Suprapubic skin (tissue), 4 donors: ENCODE measurements at regions not wholly inside any gene's neighbourhood (a gene's known extent, or its start where the extent isn't known, plus 50 kb on each side); places are given as distances from the start of the nearest gene placed in this dataset.

Experiments
- DNase-seq, 2 donors: peaks; one replicate each; pipeline ENCODE4 v3.0.0-alpha.2; 2019; ENCODE audit warnings: low spot score in 2 of 2
- H3K27ac ChIP-seq: fragments of 200-600 bp; sonication (generic); one replicate; pipeline ENCODE4 v1.5.1; 2019
- H3K27me3 ChIP-seq: fragments of 200-600 bp; sonication (generic); one replicate; pipeline ENCODE4 v1.5.1; 2019
- H3K36me3 ChIP-seq: fragments of 200-600 bp; sonication (generic); one replicate; pipeline ENCODE4 v1.5.1; 2019
- H3K4me1 ChIP-seq: fragments of 200-600 bp; sonication (generic); one replicate; pipeline ENCODE4 v1.5.1; 2019
- H3K4me3 ChIP-seq: fragments of 200-600 bp; sonication (generic); one replicate; pipeline ENCODE4 v1.5.1; 2019; ENCODE audit warnings: mild to moderate bottlenecking
- H3K9me3 ChIP-seq: fragments of 200-600 bp; sonication (generic); one replicate; pipeline ENCODE4 v1.5.1; 2019
- EP300 ChIP-seq: sonication (generic); formaldehyde crosslinking; IDR thresholded peaks from one replicate; pipeline ENCODE4 v1.6.1; 2017; ENCODE audit warnings: antibody characterized with exemption
- POLR2A ChIP-seq, 2 donors: fragments of 450-650 bp; IDR thresholded peaks; one replicate each; pipeline ENCODE4 v1.6.1; 2017; ENCODE audit warnings: antibody characterized with exemption in 2 of 2, mild to moderate bottlenecking in 2 of 2, moderate library complexity in 2 of 2
- POLR2AphosphoS5 ChIP-seq, 3 donors: sonication (generic); formaldehyde crosslinking; IDR thresholded peaks; one replicate each; pipeline ENCODE4 v1.6.1; 2017; ENCODE audit warnings: antibody characterized with exemption in 3 of 3
- WGBS: methylation state at CpG from one replicate; pipeline ENCODE4 v1.1.5; 2018; 5-methylcytosine and 5-hydroxymethylcytosine counted together
- TF ChIP-seq, protein P1 (sequence below), 2 donors: fragments of 200-600 bp in 1 of 2; fragments of 450-650 bp in 1 of 2; sonication (generic) in 1 of 2; IDR thresholded peaks; one replicate each; pipeline ENCODE4 v1.5.1; 2016 to 2019; ENCODE audit warnings: antibody characterized with exemption in 2 of 2, mild to moderate bottlenecking in 1 of 2, moderate library complexity in 1 of 2

DNA sequence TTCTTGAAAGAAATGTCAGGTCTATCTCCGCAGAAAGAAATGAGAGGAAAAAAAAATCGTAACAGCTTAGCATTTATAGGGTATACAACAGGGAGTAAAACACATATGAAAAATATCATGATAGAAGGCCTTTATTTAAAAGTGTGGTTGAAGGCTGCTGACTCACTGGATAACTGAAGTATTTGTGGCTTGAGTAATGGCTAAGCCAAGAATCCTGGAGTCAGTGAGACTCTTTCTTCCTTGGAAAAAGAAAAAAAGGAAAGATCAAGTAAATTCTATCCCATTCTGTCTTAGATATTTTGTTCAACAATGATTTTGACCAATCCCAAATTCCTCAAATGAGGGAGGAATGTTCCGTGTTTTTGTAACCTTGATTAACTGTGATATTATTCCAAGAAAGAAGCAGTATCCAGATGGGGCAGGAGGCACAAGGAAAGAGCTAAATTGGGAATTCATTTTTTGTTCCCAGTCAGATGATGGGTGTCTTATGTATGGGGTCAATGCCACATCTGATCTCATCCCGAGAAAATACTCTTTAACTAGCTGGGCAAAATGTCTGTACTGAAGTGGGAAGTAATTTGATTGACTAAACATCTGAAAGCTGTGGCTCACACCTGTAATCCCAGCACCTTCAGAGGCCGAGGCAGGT lies 64.3 kb upstream of the MYO10 start:
- no peaks in the 10 kb centered on the region for H3K9me3 ChIP-seq
- no peak overlapping the region for H3K27ac ChIP-seq

DNA sequence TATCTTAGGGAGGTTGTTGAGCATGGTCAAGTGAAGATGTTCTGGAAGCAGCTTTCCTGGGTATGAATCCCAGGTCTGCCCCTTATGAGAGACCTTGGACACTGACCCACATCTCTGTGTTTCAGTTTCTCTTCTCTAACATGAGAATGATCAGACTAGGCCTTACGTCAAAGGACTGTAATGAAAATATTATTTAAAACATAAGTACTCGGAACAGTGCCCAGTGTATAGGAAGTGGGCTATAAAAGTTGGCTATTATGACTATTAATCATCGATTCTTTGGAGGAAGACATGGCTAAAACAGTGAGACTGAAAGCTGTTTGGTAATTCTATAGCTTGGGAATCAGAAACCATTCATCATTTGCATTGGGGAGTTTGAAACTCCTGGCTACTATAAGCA lies 65.3 kb upstream of the MYO10 start:
- Histone ChIP-seq H3K9me3 (no peaks in the 10 kb centered on the region), H3K4me3 (no peak overlapping the region), H3K36me3 (no peaks in the 10 kb centered on the region), H3K27me3 (no peaks in the 10 kb centered on the region), H3K27ac (no peak overlapping the region), H3K4me1 (no peaks in the 10 kb centered on the region)
- WGBS: 84% methylated on average over 3 of the region's 3 CpGs
- TF ChIP-seq POLR2A (IDR thresholded peaks at IDR 0.05) (no peak), EP300 (no peak), POLR2AphosphoS5 (IDR thresholded peaks at IDR 0.05) (no peak)
- TF ChIP-seq, protein P1, sequence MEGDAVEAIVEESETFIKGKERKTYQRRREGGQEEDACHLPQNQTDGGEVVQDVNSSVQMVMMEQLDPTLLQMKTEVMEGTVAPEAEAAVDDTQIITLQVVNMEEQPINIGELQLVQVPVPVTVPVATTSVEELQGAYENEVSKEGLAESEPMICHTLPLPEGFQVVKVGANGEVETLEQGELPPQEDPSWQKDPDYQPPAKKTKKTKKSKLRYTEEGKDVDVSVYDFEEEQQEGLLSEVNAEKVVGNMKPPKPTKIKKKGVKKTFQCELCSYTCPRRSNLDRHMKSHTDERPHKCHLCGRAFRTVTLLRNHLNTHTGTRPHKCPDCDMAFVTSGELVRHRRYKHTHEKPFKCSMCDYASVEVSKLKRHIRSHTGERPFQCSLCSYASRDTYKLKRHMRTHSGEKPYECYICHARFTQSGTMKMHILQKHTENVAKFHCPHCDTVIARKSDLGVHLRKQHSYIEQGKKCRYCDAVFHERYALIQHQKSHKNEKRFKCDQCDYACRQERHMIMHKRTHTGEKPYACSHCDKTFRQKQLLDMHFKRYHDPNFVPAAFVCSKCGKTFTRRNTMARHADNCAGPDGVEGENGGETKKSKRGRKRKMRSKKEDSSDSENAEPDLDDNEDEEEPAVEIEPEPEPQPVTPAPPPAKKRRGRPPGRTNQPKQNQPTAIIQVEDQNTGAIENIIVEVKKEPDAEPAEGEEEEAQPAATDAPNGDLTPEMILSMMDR (IDR thresholded peaks at IDR 0.05): no peak
- no peak for DNase-seq

More for the DNA sequence above, 64.3 kb upstream of the MYO10 start:
- Histone ChIP-seq H3K36me3 (no peaks in the 10 kb centered on the region), H3K4me3 (no peak overlapping the region), H3K4me1 (no peaks in the 10 kb centered on the region), H3K27me3 (no peaks in the 10 kb centered on the region)
- 64% methylated on average over 5 of the region's 5 CpGs for WGBS
- TF ChIP-seq EP300 (no peak), POLR2AphosphoS5 (IDR thresholded peaks at IDR 0.05) (no peak), POLR2A (IDR thresholded peaks at IDR 0.05) (no peak)
- TF ChIP-seq, protein P1 (IDR thresholded peaks at IDR 0.05): no peak
- no peak for DNase-seq

DNA sequence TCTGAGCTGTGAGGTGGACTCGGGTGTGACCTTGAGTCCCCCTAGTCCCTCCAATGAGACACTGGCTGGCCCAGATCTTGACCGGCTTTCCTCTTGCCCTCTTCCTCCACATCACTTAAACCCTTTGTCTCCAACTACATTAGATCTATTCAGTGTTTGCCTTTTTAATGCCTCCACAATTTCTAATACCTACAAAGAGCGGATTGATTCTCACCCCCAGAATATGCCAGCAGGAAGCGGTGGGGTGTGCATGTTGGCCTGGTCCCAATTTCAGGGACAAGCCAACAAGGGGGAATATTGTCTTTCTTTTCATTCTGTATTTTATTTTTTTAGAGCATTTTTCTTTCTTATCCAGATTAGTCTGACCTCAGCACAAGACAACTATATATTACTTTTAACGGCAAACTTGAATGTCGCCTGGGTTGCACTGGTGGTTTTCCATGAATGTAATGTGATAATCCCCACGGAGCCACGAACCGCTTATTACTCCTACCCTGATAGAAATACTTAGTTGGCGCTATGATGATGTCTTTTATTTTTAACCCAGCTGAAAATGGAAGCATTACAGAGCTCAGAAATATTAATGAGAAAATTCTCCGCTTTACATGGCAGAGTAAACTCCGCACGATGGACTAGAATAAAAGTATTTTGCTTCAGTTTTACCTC lies 68.5 kb upstream of the MYO10 start:
- H3K27ac ChIP-seq: no peak overlapping the region
- H3K9me3 ChIP-seq: no peaks in the 10 kb centered on the region
- no peaks in the 10 kb centered on the region for H3K36me3 ChIP-seq
- TF ChIP-seq POLR2AphosphoS5 (IDR thresholded peaks at IDR 0.05) (no peak), EP300 (no peak), POLR2A (IDR thresholded peaks at IDR 0.05) (no peak)
- TF ChIP-seq, protein P1 (IDR thresholded peaks at IDR 0.05): no peak
- no peaks in the 10 kb centered on the region for H3K4me1 ChIP-seq
- H3K27me3 ChIP-seq: no peaks in the 10 kb centered on the region
- DNase-seq: no peak
- 69% methylated on average over 13 of the region's 13 CpGs for WGBS
- H3K4me3 ChIP-seq: no peak overlapping the region

DNA sequence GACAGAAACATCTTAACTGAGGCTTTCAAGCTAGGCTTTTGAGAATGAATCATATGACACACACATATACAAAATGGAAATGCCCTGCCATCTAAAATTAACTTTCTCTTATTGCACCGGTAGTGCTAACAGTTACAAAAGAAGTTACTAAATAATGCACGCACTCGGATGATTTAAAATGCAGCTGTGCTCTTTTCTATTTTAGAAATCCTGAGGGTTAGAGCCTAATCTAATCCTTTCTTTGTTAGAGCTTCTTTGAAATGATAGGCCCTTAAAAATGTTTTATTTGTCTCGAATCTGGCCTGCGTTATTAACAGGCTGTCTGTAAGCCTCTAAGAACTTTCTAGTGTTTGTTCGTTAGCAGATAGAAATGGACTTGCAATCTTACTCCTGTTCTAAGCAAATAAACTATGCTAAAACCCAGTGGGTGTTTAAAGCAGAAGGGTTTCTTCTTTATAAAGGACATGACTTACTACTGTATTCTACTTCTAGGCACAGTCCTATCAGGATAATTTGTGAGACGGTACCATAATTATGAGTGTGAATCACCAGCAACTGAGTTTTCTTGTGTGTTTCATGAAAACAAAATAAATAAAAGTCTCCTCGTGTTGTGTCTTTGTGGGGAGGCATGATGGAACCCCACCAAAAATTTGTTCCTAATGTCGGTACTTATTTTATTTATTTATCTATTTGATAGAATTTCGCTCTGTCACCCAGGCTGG lies 69.2 kb upstream of the MYO10 start:
- Histone ChIP-seq H3K4me3 (no peak overlapping the region), H3K36me3 (no peaks in the 10 kb centered on the region), H3K9me3 (no peaks in the 10 kb centered on the region), H3K27me3 (no peaks in the 10 kb centered on the region), H3K27ac (no peak overlapping the region), H3K4me1 (no peaks in the 10 kb centered on the region)
- WGBS: 72% methylated on average over 10 of the region's 10 CpGs
- DNase-seq: no peak
- TF ChIP-seq EP300 (no peak), POLR2A (IDR thresholded peaks at IDR 0.05) (no peak), POLR2AphosphoS5 (IDR thresholded peaks at IDR 0.05) (no peak)
- TF ChIP-seq, protein P1 (IDR thresholded peaks at IDR 0.05): no peak

DNA sequence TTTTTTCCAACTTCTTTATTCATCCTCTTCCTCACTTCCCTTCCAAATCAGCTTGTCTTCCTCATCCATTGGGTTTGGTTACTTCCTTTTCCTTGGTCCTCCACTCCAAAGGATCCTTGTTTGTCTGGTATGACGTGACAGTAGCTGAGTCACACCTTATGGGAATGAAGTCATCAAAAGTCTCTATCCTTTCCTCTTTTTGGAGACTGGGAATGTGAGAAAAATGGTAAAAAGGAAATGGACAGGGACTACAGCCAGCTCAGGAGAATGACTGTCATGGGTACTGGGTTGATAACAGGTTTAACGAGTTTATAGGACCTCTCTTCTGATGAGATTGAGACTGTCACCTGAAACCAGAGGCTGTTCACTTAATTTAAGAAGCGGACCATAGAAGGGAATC lies 76.2 kb upstream of the MYO10 start:
- WGBS: 79% methylated on average over 3 of the region's 3 CpGs
- no peak for DNase-seq
- H3K27me3 ChIP-seq: no peaks in the 10 kb centered on the region
- H3K9me3 ChIP-seq: no peaks in the 10 kb centered on the region
- TF ChIP-seq POLR2AphosphoS5 (IDR thresholded peaks at IDR 0.05) (no peak), EP300 (no peak), POLR2A (IDR thresholded peaks at IDR 0.05) (no peak)
- TF ChIP-seq, protein P1 (IDR thresholded peaks at IDR 0.05): no peak
- no peaks in the 10 kb centered on the region for H3K4me1 ChIP-seq
- no peak overlapping the region for H3K27ac ChIP-seq
- no peak overlapping the region for H3K4me3 ChIP-seq
- H3K36me3 ChIP-seq: no peaks in the 10 kb centered on the region
